Psoas muscle (tissue), 7 donors: ENCODE measurements at regions not wholly inside any gene's neighbourhood (a gene's known extent, or its start where the extent isn't known, plus 50 kb on each side); places are given as distances from the start of the nearest gene placed in this dataset.

Source experiments
- ATAC-seq, 4 donors: fragments of 200-7000 bp; cut with Tn5 transposase; one replicate each; pipeline ENCODE4 v1.9.1; 2020; ENCODE audit warnings: moderate library complexity in 3 of 4, mild to moderate bottlenecking in 2 of 4
- DNase-seq, 2 donors: peaks; one replicate each; pipeline ENCODE4 v3.0.0-alpha.2; 2020
- H3K27ac ChIP-seq: fragments of 200-600 bp; one replicate; pipeline ENCODE4 v1.8.0; 2022
- H3K27me3 ChIP-seq, 3 donors: fragments of 200-600 bp in 1 of 3; one replicate each; pipeline versions ENCODE4 v1.6.1 to v1.8.0; 2013 to 2022; ENCODE audit warnings: low read length in 2 of 3, mild to moderate bottlenecking in 2 of 3, moderate library complexity in 1 of 3; ENCODE audit not compliant: insufficient read depth in 3 of 3
- H3K36me3 ChIP-seq, 2 donors: fragments of 200-600 bp in 1 of 2; one replicate each; pipeline versions ENCODE4 v1.6.1 to v1.8.0; 2013 to 2022; ENCODE audit warnings: low read depth in 1 of 2, mild to moderate bottlenecking in 1 of 2, moderate library complexity in 1 of 2; ENCODE audit not compliant: insufficient read depth in 1 of 2
- H3K4me1 ChIP-seq: fragments of 200-600 bp; one replicate; pipeline ENCODE4 v1.8.0; 2022
- H3K4me3 ChIP-seq: fragments of 200-600 bp; one replicate; pipeline ENCODE4 v1.8.0; 2022; ENCODE audit warnings: mild to moderate bottlenecking
- H3K9me3 ChIP-seq: fragments of 200-600 bp; one replicate; pipeline ENCODE4 v1.8.0; 2022
- CTCF ChIP-seq: fragments of 200-600 bp; IDR thresholded peaks from one replicate; pipeline ENCODE4 v1.8.0; 2022; ENCODE audit warnings: antibody characterized with exemption
- WGBS, 3 donors: extraction: QIAGEN DNeasy Blood & Tissue Kit; methylation state at CpG; one replicate each; pipeline versions ENCODE4 v1.1.6 to v1.1.7; 2013; 5-methylcytosine and 5-hydroxymethylcytosine counted together
- intact Hi-C, 2 donors: fragments of 100-400 bp; cut with DNase I; formaldehyde crosslinking; loops; one replicate each; pipeline versions ENCODE4 v1.11.0 to v1.14.2; 2022
- donor health status: healthy with polysubstance abuse.
- donor health status: DM: no; HTN: no; CAD: no; lungs with moderate emphysema.
- donor health status: Bipolar disorder and iron deficiency.
- donor health status: healthy.
- donor health status: DM: yes; HTN: yes; CAD: no.
- donor health status: DM: no; HTN: no; CAD: no.
- donor health status: DM: yes; HTN: yes; CAD: no.

- no peak overlapping the region for H3K4me3 ChIP-seq
- DNase-seq (no peak), ATAC-seq (no peak)
- WGBS, 3 donors, result 61 to 89% (median 67%) methylated on average over 1 of the region's 1 CpG
- intact Hi-C loops, result no loop called here
- no peaks in the 10 kb centered on the region for H3K27me3 ChIP-seq
- no peak for TF ChIP-seq CTCF
- no peaks in the 10 kb centered on the region for H3K36me3 ChIP-seq
- no peaks in the 10 kb centered on the region for H3K4me1 ChIP-seq
- H3K27ac ChIP-seq, result no peak overlapping the region
- H3K9me3 ChIP-seq, result no peaks in the 10 kb centered on the region
Observed at GRCh38 chr4:101685126-101685525, 105.4 kb upstream of the BANK1 start.

DNA sequence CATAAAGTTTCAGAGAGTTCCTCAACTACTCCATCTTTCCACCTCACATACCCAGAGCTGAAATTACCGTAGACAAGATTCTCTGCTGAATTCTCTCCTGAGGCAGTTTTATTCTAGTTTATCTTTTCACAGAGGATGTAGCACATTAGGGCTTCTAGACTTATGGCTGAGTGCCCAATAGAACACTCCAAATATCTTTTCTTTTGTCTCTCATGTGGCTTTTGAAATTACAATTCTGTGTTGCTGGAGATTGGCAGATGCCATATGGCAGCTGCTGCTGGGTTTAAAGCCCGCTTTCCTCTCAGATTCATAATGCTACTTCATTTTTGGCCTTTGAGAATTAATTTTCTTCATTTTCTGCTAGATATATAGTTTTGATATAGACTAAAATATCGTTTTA, 107.6 kb upstream of the BANK1 start:
- DNase-seq (no peak), ATAC-seq (no peak)
- no peak for TF ChIP-seq CTCF
- Histone ChIP-seq H3K27me3 (no peaks in the 10 kb centered on the region), H3K36me3 (no peaks in the 10 kb centered on the region), H3K4me3 (no peak overlapping the region), H3K27ac (no peak overlapping the region), H3K9me3 (no peaks in the 10 kb centered on the region), H3K4me1 (no peaks in the 10 kb centered on the region)
- 39 to 64% (median 41%) methylated on average over 3 of the region's 3 CpGs for WGBS, 3 donors
- intact Hi-C loops, result no loop called here

- Histone ChIP-seq H3K27me3 (no peaks in the 10 kb centered on the region), H3K4me1 (no peaks in the 10 kb centered on the region), H3K9me3 (peaks cover 9% of the 10 kb centered on the region), H3K27ac (no peak overlapping the region), H3K4me3 (no peak overlapping the region), H3K36me3 (no peaks in the 10 kb centered on the region)
- intact Hi-C loops, result no loop called here
- 10 to 24% (median 15%) methylated on average over 3 of the region's 3 CpGs for WGBS, 3 donors
- no peak for TF ChIP-seq CTCF
- no peak for DNase-seq
- ATAC-seq, result no peak
Observed at GRCh38 chr4:101678180-101678579, 112.3 kb upstream of the BANK1 start.

DNA sequence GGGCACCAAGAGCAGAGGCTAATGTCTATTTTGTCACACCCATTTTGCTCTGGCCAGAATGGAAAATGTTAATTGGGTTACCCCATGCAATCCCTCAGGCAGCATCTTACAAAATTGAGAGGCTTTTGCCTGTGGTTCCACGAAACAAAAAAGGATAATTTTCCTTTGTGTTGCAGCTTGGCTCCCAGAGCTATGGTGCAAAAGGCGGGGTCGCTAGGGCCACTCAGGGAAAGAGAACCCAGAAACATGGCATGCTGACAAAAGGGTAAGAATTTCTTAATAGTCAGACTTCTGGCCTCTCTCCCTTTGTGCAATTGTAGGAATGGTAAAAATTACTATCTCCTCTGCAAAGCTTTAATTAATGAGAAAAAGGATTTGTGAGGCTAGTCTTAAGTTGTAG, 119.6 kb upstream of the BANK1 start:
- H3K27me3 ChIP-seq, result no peaks in the 10 kb centered on the region
- intact Hi-C loops, result no loop called here
- H3K4me3 ChIP-seq, result no peak overlapping the region
- H3K27ac ChIP-seq, result no peak overlapping the region
- H3K36me3 ChIP-seq, result no peaks in the 10 kb centered on the region
- H3K4me1 ChIP-seq, result no peaks in the 10 kb centered on the region
- DNase-seq (peak; percentile 23 to 54), ATAC-seq (peak in 2 of 4 donors; percentile 36 to 45)
- peaks cover 10% of the 10 kb centered on the region for H3K9me3 ChIP-seq
- WGBS, 3 donors, result 77 to 80% (median 77%) methylated on average over 3 of the region's 3 CpGs
- TF ChIP-seq CTCF, result no peak

- WGBS, 3 donors, result 48 to 88% (median 63%) methylated on average over 4 of the region's 4 CpGs
- no peak for TF ChIP-seq CTCF
- Histone ChIP-seq H3K27ac (no peak overlapping the region), H3K4me1 (no peaks in the 10 kb centered on the region), H3K9me3 (peaks cover 10% of the 10 kb centered on the region), H3K27me3 (no peaks in the 10 kb centered on the region), H3K36me3 (no peaks in the 10 kb centered on the region), H3K4me3 (no peak overlapping the region)
- intact Hi-C loops, result no loop called here
- ATAC-seq, result peak in 2 of 4 donors; percentile 37 to 40
- DNase-seq, result no peak
Observed at GRCh38 chr4:101670370-101670769, 120.2 kb upstream of the BANK1 start.
